HG03354 (cell line): ENCODE measurements at regions not wholly inside any gene's neighbourhood (a gene's known extent, or its start where the extent isn't known, plus 50 kb on each side); places are given as distances from the start of the nearest gene placed in this dataset.
A peak's percentile ranks its signal among the peaks of the same experiment; 100 is the strongest.
"Not testable (repeated sequence)": the region's sequence is repeated elsewhere in the genome, so short reads cannot be mapped to it uniquely, and the experiment has no call there.

Source experiments
- ATAC-seq: cut with Tn5 transposase; IDR thresholded peaks from one replicate; pipeline ENCODE4 v1.9.1; 2021; ENCODE audit warnings: mild to moderate bottlenecking; ENCODE audit not compliant: unreplicated experiment, poor library complexity, severe bottlenecking

DNA sequence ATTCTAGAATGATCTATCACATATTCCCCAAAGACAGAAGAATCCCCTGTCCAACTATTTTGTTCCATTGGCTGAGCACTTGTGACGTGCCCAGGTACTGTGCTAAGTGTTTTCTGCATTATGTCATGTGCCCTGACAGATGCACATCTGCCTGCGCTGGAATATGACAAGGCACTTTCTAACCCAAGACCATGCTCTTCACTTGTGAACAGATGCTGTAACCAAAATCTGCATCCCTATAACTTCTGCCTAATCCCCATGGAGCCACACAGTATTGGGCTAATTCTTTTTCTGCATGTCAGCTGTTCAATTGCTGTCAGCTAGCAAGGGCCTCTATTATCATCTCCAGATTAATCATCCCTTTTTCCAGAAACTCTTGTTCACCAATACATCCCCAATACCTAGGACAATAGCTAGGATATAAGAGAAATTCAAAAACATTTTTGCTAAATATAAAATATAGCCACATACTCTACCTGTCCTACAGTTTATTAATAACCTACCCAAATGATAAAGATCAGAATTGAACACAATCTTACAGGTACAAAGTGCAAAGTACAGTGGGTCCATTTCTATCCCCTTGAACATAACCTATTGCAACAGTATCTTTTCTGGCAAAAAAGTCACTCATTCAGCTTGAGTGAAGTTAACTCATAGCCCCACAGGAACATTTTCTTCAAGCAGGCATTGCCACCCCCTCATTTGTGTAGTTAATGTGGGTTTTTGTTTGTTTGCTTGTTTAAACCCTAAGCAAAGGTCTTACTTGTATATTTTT is 109.4 kb upstream of the LRRN1 start:
- ATAC-seq: no peak

DNA sequence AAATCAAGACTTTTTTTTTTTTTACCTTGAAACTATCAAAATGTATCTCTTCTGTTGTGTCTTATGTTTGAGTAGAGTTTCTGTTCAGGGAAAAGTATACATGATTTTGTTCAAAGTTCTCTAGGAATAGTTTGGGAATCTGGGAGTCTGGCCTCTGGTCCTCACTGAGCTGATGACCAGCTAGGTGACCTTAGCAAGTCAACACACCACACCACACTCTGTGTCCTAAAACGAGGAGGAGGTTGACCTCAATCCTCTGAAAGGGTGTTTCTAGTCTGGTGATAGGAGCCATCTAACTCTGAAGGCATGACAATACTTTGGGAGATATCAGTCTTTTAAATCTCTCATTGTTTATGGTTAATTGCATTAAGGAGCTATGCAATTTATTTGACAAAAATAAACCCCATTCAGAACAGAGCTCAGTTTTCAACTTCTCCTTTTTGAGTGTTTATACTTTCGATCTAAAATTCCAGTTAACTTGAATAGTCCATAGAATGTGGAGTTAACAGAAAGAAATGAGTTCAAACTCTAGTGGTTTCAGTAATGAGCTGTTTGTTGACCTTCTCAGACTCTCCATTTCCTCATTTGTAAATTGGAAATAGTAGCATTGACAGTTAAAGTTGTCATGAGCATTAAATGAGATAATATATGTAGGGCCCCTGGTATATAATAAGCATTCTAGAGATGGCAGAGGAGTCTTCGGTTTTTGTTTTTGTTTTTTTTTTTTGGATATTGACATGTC is 112.2 kb upstream of the LRRN1 start:
- ATAC-seq: no peak

DNA sequence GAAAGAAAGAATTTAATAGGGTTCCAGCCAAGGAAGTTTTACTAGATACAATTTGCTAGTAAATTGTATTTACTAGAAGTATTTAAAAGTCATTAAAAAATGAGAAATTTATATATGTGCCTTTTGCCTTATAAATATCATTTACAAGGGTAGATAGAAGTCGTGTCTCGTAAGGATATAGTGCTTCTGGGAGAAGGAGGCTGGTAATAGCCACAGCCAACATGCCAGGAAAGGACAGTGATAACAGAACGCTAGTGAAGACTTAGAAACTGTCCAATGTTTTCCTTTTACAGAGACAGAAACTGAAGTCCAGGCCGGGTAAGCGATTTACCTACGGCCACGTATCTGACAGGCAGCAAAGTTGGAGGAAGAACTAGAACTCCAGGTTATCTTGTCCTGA is 113.5 kb upstream of the LRRN1 start:
- ATAC-seq: no peak

DNA sequence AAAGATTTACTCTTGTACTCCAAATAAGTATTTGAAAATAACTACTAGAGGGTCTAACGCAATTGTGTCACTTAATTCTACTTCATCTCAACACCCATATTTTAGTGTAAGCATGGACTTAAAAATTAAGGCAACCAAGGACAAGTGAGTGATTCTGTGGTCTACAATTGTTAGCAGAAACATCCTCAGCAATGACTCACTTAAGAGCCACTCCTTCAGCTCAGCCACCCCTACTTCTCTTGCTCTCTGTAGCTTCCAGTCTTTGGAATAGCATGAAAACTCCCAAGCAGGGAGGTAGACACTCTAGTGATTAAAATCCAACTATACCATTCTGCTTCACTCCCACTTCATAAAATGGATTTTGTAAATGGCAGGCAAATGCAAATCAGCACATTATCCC is 116.0 kb upstream of the LRRN1 start:
- ATAC-seq: no peak

DNA sequence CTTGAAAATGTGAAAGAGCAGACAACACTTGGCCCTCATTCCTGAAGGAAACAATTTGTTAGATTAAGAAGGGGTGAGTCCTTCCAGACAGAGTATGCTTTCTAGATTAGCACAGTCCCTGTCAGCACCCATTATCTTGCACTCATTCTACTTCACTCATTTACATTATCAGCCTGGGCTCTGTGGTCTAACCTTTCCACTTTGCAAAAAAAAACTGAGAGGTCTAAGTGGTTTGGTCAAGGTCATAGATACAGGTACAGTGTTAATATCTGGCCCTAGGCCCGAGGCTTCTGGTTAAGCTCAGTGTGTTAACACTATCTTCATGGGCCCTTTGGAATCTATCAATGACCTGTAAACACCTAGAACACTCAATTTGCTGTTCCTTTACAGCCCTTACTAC is 123.4 kb upstream of the LRRN1 start:
- ATAC-seq: no peak

DNA sequence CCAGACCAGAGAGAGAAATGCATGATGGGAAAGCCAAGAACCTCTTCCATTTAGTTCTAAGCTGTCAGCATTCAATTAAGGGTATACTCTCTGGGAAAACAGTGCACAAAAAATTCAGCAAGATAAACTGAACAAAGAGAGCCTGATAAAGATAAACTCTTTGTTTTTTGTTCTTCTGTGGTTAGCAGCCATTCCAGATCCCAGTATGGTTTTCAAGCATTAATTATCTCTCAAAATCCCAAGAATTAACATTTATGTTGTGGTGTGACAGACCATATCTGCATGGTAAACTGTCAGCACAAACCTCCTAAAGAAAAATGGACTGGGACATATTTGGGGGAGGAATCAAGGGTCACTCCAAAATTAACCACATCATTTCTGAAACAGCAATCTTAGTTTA is 124.0 kb upstream of the LRRN1 start:
- ATAC-seq: no peak

DNA sequence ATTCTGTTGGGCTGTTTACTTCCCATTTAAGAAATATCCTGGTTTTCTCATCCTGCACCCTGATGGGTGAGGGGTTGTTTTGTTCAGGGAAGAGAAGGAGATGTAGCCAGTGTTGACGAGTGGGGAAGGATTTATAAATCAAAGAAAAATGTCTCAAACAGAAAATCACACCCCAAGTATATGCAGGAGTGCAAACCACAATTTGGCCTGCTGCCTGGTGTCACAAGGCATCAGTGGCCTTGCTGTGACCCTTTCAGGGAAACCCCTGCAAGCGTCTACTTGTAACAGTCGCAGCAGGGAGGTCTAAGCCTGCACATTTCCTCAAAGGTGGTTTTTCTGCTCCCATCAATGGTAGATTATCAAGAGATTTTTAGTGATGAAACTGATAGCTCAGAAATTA is 132.6 kb upstream of the LRRN1 start:
- peak; percentile 87 for ATAC-seq

DNA sequence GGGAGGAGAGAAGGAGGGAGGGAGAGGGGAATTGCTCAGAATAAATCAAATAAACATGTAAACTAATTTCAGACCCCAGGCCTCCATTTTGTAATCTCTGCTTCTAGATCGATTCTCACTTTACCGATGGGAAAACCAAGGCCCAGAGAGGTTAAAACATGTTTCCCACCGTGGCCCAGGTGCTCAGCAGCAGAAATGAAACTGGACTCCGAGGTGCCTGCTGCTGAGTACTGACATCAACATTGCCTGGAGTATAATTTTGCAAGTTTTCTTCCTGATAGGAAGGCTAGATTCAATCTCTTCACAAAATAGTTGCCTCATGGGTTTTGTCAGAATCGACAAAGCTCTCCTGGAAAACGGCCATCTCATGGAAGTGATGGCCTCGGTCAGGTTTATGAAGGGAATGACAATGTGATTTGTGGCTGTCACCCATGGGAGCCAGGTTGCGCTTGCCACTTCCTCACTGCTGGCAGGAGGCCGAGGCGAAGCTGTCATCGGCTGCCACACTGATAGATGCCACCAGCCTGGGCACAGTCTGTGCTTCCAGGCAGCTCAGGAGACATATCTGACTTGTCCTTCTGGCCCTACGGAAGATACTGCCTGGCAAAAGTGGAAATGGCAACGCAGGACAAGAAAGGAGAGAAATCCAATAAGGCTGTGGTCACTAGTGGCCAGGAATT is 133.1 kb upstream of the LRRN1 start:
- ATAC-seq: peak; percentile 48

DNA sequence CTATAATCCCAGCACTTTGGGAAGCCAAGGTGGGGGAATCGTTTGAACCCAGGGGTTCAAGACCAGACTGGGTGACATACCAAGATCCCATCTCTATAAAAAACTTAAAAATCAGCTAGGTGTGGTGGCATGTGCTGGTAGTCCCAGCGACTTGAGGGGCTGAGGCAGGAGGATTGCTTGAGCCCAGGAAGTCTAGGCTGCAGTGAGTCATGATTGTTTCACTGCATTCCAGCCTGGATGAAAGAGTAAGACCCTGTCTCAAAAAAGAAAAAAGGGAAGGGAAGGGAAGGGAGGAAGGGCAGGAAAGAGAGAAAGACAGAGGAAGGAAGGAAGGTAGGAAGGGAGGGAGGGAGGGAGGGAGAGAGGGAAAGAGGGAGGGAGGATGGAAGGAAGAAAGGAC is 133.7 kb upstream of the LRRN1 start:
- ATAC-seq: no peak

DNA sequence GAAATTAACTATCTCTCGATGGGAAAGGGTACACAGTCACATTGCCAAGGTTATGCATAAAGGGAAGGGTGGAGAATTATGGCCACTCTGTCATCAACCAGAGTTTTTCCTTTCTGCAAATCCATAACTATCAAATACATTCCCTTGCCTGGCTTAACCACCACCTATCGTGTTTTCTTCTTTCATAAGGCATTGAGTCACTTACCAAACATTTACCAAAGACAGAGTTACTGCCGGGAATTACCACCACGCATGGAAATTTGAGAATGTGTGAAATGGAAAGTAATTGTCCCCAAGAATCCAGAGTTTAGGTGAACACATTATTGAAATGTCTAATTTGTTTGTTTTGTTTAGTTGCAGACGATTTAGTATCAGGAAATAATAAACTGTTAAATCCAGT is 134.3 kb upstream of the LRRN1 start:
- ATAC-seq: no peak

DNA sequence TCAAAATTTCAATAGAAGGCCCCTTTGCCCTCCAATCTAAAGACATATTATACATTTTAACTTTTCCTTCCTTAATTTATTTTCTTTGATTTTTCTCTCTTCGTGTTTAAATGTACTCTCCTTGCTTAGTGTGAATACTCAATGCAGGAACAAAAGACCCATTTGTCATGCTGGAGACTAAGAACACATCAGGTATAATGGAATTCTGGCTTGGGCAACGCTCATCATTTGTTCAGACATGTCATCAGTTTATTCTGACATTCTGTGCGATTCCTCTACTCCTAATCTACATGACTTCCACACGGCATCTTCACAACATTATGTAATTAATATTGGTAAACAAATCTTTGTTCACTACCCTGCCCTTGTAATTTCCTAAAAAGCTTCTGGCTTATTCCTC is 136.6 kb upstream of the LRRN1 start:
- no peak for ATAC-seq

DNA sequence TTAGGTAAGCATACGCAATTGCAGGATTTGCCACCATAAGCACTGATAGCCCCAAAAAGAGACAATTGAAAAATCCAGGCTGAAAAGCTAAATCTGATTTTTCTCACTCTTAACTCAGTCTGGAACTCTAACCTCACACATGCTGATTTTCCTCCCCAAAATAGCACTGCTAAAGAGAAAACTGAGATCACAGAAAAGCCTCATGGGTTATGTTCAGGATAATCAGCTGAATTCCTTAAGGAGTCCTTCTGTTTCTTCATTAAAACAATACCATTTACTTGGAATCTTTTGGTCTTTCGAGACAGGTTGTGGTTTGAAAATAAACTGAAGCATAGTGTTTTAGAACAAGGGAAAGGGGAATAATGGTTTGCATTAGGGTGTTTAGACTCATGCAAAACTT is 144.3 kb upstream of the LRRN1 start:
- ATAC-seq: no peak

DNA sequence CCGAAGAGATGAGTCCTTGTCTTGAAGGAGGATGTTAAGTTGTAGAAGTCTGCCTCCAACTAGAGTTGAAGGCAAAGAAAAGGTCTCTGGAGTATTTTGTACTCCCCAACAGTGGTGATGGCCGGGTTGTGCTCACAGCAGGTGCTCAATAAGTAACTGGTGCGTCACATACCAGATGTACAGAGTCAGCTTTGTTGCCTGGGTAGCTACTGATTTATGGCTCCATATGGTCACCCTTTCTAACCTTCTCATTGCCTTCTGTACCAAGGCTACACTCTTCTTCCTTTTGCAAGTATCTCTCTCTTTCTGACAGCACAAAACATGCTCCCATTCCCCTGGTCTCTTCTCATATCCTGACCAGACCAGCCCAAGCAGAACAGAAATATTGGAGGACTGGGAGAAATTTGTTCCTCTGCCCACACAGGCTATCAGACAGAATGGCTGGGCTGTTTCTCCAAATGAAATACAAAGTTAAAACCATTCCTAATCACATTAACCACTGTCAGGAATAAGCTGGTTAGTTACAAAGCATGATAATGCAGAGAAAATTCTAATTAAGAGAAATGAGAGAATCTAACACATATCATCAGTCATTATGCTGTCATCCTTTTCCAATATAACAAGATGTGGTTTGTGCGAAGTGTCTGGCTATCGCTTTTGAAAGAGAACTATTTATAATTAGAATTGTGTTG is 150.1 kb upstream of the LRRN1 start:
- ATAC-seq: no peak

DNA sequence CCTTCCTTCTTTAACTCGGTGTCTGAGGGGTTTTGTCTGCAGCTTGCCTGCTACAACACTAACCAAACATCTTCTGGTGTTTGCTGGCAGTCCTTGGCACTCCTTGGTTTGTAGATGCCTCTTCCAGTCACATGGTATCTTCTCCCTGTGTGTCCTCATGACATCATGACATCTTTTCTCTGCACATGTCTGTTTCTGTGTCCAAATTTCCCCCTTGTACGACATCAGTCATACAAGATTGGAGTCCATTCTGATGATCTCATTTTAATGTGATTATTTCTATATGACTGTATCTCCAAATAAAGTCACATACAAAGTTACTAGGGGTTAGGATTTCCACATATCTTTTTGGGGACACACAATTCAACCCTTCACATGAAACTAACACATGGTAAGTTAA is 152.3 kb upstream of the LRRN1 start:
- no peak for ATAC-seq

DNA sequence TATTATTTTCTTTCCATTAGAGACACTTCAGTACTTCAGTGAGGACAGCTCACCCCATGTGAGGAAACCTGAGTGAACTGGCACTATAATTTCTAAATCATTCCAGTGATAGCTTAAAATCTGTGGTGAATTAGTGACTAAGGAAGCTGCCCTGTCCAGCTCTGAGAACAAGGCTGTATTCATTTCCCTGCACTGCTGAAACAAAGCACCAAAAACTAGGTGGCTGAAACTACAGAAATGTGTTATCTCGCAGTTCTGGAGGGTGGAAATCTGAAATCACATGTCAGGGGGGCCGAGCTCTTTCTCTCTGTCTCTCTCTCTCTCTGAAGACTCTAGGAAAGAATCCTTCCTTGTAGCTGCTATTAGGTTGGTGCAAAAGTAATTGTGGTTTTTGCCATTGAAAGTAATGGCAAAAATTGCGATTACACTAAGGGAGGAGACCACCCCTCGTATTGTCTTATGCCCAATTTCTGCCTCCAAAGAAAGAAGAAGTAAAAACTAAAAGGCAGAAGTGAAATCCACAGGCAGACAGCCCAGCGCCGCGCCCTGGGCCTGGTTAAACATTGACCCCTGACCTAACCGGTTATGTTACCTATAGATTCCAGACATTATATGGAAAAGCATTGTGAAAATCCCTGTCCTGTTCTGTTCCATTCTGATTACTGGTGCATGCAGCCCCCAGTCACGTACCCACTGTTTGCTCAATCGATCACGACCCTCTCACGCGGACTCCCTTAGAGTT is 153.0 kb upstream of the LRRN1 start:
- ATAC-seq: not testable (repeated sequence)

DNA sequence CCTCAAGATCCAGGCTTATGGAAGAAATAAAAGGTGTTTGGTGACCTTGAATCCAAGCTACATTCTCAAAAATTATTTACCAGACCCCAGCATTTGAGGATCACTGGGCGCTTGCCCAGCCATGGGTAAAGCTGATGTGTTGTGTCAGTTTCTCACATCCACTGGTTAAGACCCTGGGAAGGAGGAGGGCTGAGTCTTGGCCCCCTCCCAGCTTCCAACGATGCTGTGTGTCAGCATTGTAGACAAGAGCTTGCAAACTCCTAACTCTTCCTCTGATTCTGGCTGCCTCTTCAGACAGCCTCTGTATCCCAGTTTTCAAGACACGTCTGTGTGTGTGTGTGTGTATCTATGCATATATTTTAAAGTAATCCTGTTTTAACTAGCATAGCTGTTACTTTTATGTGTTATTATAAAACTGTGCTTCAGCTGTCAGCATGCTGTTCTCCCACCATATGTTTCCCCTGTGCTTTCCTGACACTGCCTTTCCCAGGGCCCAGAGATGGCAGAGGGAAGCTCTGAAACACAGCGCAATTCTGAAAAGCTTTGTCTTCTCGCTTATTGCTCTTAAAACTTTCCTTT is 157.3 kb upstream of the LRRN1 start:
- ATAC-seq: no peak

DNA sequence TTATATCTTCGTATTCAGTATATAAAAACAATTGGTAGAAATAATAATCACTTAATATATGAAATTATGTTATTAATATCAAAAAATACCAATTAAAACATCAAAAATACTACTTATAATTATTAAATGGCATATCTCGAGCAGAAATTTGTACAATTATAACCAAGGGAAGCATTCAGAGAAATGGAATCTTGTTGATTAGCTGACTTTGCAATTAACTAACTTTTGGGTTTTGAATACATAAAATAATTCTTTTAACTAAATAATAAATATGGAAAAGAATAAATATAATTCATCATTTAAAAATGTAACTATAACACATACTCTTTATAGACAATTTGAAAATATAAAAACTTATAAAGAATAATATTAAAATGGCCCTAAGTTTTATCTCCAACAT is 160.2 kb upstream of the LRRN1 start:
- ATAC-seq: no peak

DNA sequence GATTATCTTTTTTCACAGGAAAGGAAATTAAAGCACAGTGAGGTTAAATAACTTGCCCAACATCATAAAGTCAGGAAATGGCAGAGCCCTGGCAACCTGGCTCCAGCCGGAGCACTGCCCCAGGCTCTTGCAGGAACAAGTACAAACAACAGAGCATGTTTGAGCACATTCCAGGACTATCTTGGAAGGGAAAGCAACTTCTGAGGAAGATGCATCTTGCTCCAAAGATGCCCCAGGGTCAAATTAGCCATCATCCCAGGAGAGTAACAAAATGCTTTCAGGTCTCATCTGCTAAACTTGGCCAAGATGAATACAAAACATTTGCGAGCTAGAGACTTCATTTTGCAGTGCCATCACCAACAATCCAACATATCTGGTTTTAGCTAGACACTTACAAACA is 162.4 kb upstream of the LRRN1 start:
- no peak for ATAC-seq

DNA sequence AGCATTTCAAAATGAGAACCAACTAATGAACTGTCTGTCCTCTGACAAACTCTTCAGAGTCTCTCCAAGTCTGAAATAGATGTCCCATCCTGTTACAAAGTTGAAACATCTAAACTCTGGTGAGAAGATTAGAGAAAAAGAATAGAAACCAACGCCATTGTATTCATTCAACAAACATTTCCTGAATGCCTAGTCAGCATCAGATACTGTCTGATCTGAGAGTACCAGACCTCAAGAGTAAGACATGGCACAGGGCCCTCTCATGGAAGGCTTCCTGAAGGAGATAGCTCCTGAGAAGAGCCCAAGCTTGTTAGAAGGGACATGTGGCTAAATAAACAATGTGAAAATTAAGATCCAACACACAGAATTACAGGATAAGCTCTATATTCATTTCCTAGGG is 164.1 kb upstream of the LRRN1 start:
- no peak for ATAC-seq
